Vagina (tissue), 2 donors: ENCODE measurements at regions not wholly inside any gene's neighbourhood (a gene's known extent, or its start where the extent isn't known, plus 50 kb on each side); places are given as distances from the start of the nearest gene placed in this dataset.

ENCODE experiments used
- POLR2A ChIP-seq, 2 donors: fragments of 450-650 bp; IDR thresholded peaks; one replicate each; pipeline ENCODE4 v1.6.1; 2017; ENCODE audit warnings: antibody characterized with exemption in 2 of 2, mild to moderate bottlenecking in 2 of 2, moderate library complexity in 2 of 2
- TF ChIP-seq, protein P1 (sequence below), 3 experiments: fragments of 450-650 bp in 2 of 3; fragments of 200-600 bp in 1 of 3; sonication (generic) in 1 of 3; IDR thresholded peaks; one replicate each; pipeline ENCODE4 v1.5.1; 2017 to 2019; ENCODE audit warnings: antibody characterized with exemption in 3 of 3, mild to moderate bottlenecking in 2 of 3, moderate library complexity in 2 of 3

DNA sequence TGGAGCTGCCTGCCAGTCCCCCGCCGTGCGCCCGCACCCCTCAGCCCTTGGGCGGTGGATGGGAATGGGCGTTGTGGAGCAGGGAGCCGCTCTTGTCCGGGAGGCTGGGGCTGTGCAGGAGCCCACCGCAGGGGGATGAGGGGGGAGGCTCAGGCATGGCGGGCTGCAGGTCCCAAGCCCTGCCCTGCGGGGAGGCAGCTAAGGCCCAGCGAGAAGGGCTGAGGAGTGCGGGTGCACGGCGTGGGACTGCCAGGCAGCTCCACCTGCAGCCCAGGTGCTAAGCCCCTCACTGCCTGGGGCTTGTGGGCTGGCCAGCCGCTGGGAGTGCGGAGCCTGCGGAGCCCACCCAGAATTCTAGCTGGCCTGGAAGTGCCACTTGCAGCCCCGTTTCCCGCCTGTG is 991.7 kb upstream of the ARRDC3 start:
- TF ChIP-seq POLR2A (IDR thresholded peaks at IDR 0.05) = no peak
- TF ChIP-seq, protein P1, sequence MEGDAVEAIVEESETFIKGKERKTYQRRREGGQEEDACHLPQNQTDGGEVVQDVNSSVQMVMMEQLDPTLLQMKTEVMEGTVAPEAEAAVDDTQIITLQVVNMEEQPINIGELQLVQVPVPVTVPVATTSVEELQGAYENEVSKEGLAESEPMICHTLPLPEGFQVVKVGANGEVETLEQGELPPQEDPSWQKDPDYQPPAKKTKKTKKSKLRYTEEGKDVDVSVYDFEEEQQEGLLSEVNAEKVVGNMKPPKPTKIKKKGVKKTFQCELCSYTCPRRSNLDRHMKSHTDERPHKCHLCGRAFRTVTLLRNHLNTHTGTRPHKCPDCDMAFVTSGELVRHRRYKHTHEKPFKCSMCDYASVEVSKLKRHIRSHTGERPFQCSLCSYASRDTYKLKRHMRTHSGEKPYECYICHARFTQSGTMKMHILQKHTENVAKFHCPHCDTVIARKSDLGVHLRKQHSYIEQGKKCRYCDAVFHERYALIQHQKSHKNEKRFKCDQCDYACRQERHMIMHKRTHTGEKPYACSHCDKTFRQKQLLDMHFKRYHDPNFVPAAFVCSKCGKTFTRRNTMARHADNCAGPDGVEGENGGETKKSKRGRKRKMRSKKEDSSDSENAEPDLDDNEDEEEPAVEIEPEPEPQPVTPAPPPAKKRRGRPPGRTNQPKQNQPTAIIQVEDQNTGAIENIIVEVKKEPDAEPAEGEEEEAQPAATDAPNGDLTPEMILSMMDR (IDR thresholded peaks at IDR 0.05) = no peak
